ENCODE measurements at regions not wholly inside any gene's neighbourhood (a gene's known extent, or its start where the extent isn't known, plus 50 kb on each side); places are given as distances from the start of the nearest gene placed in this dataset.

DNA sequence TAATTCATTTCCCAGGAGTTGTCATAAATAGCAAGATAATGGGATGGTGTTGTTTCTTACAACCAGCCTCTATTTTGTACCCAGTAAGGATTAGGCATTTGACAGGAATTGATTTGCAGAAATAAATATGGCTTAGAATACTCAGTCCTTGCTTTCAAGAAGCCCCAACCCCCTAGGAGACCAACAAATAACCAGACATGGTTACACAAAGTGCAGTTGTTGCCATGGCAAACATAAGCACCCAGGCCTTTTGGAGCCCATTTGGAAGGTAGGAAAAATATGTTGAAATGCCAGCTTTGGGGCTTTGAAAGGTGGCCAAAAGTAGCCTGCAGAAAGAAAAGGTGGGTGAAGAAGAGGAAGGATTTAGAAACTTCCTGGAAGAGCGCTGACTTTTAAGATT is 397.5 kb downstream of the CDC14C start:
- TF ChIP-seq, protein P1, sequence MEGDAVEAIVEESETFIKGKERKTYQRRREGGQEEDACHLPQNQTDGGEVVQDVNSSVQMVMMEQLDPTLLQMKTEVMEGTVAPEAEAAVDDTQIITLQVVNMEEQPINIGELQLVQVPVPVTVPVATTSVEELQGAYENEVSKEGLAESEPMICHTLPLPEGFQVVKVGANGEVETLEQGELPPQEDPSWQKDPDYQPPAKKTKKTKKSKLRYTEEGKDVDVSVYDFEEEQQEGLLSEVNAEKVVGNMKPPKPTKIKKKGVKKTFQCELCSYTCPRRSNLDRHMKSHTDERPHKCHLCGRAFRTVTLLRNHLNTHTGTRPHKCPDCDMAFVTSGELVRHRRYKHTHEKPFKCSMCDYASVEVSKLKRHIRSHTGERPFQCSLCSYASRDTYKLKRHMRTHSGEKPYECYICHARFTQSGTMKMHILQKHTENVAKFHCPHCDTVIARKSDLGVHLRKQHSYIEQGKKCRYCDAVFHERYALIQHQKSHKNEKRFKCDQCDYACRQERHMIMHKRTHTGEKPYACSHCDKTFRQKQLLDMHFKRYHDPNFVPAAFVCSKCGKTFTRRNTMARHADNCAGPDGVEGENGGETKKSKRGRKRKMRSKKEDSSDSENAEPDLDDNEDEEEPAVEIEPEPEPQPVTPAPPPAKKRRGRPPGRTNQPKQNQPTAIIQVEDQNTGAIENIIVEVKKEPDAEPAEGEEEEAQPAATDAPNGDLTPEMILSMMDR (conservative IDR thresholded peaks at IDR 0.05; ENCODE audit: low read length), result no peak
- no peak for TF ChIP-seq EZH2phosphoT487 (IDR thresholded peaks at IDR 0.05; ENCODE audit: borderline replicate concordance)

All from Loucy (cell line).